Astrocyte (in vitro differentiated cells and primary cell): ENCODE measurements at regions not wholly inside any gene's neighbourhood (a gene's known extent, or its start where the extent isn't known, plus 50 kb on each side); places are given as distances from the start of the nearest gene placed in this dataset.

Experiments used
- DNase-seq: peaks from one replicate; pipeline ENCODE4 v3.0.0-alpha.2; 2010; ENCODE audit warnings: low read depth
- FAIRE-seq: peaks from 2 replicates; lab custom pipeline; 2011; peaks lifted over from hg19 to GRCh38; lab: Jason Lieb, UNC
- H2AFZ ChIP-seq: 2 replicates; pipeline ENCODE4 v1.6.0; 2012; ENCODE audit warnings: low read depth, low read length, inconsistent platforms
- H3K27ac ChIP-seq: 2 replicates; pipeline ENCODE4 v1.5.1; 2011; ENCODE audit warnings: low read depth, low read length, inconsistent platforms
- H3K27me3 ChIP-seq: 2 replicates; pipeline ENCODE4 v1.6.0; 2011; ENCODE audit warnings: low read length, inconsistent platforms; ENCODE audit not compliant: insufficient read depth
- H3K36me3 ChIP-seq: 2 replicates; pipeline ENCODE4 v1.5.1; 2011; ENCODE audit warnings: low read length, inconsistent platforms; ENCODE audit not compliant: insufficient read depth
- H3K4me1 ChIP-seq: 2 replicates; pipeline ENCODE4 v1.5.1; 2011; ENCODE audit warnings: low read length, inconsistent platforms; ENCODE audit not compliant: insufficient read depth
- H3K4me2 ChIP-seq: 2 replicates; pipeline ENCODE4 v1.6.0; 2012; ENCODE audit warnings: low read length, inconsistent platforms
- H3K4me3 ChIP-seq: 2 replicates; pipeline ENCODE4 v1.5.1; 2011; ENCODE audit warnings: low read depth, mild to moderate bottlenecking, low read length, inconsistent platforms; ENCODE audit not compliant: insufficient read depth
- H3K79me2 ChIP-seq: 2 replicates; pipeline ENCODE4 v1.6.0; 2012; ENCODE audit warnings: mild to moderate bottlenecking, low read length, inconsistent platforms; ENCODE audit not compliant: insufficient read depth
- H3K9ac ChIP-seq: 2 replicates; pipeline ENCODE4 v1.6.0; 2012; ENCODE audit warnings: mild to moderate bottlenecking, low read length, inconsistent platforms
- H3K9me3 ChIP-seq: 2 replicates; pipeline ENCODE4 v1.5.1; 2012; ENCODE audit warnings: low read depth, mild to moderate bottlenecking, low read length, inconsistent platforms; ENCODE audit not compliant: insufficient read depth
- H4K20me1 ChIP-seq: 2 replicates; pipeline ENCODE4 v1.6.0; 2012; ENCODE audit warnings: low read length, inconsistent platforms; ENCODE audit not compliant: insufficient read depth
- H3K27ac Mint-ChIP-seq: one replicate; pipeline ENCODE4 v1.8.0; 2021; ENCODE audit warnings: mild to moderate bottlenecking, mixed read lengths; ENCODE audit not compliant: unreplicated experiment
- H3K27me3 Mint-ChIP-seq: one replicate; pipeline ENCODE4 v1.8.0; 2021; ENCODE audit warnings: low read depth, mixed read lengths; ENCODE audit not compliant: unreplicated experiment
- H3K36me3 Mint-ChIP-seq: one replicate; pipeline ENCODE4 v1.8.0; 2021; ENCODE audit warnings: low read depth, mixed read lengths; ENCODE audit not compliant: unreplicated experiment
- H3K4me1 Mint-ChIP-seq: one replicate; pipeline ENCODE4 v1.8.0; 2021; ENCODE audit warnings: low read depth, mixed read lengths; ENCODE audit not compliant: unreplicated experiment
- H3K4me3 Mint-ChIP-seq: one replicate; pipeline ENCODE4 v1.8.0; 2021; ENCODE audit warnings: mild to moderate bottlenecking, moderate library complexity, mixed read lengths; ENCODE audit not compliant: unreplicated experiment
- H3K9me3 Mint-ChIP-seq: one replicate; pipeline ENCODE4 v1.8.0; 2021; ENCODE audit warnings: mild to moderate bottlenecking, mixed read lengths; ENCODE audit not compliant: unreplicated experiment
- CTCF ChIP-seq: IDR thresholded peaks from 2 replicates; pipeline ENCODE4 v1.5.1; 2011; ENCODE audit warnings: low read depth, mild to moderate bottlenecking, inconsistent platforms, low read length, moderate library complexity; ENCODE audit not compliant: insufficient read depth
- EZH2 ChIP-seq: IDR thresholded peaks from 2 replicates; pipeline ENCODE4 v1.6.1; 2012; ENCODE audit warnings: mild to moderate bottlenecking, low read length, inconsistent platforms; ENCODE audit not compliant: insufficient read depth

- FAIRE-seq: no peak
- H3K27me3 Mint-ChIP-seq: no peaks in the 10 kb centered on the region
- no peak overlapping the region for H3K27ac Mint-ChIP-seq
- Histone ChIP-seq H4K20me1 (no peaks in the 10 kb centered on the region), H3K4me3 (no peak overlapping the region), H3K79me2 (no peaks in the 10 kb centered on the region), H3K27ac (no peak overlapping the region), H3K36me3 (no peaks in the 10 kb centered on the region), H3K9me3 (no peaks in the 10 kb centered on the region), H3K4me2 (no peak overlapping the region), H3K4me1 (peaks cover 4% of the 10 kb centered on the region), H3K9ac (no peak overlapping the region), H2AFZ (no peak overlapping the region), H3K27me3 (no peaks in the 10 kb centered on the region)
- no peaks in the 10 kb centered on the region for H3K4me1 Mint-ChIP-seq
- no peak overlapping the region for H3K4me3 Mint-ChIP-seq
- no peaks in the 10 kb centered on the region for H3K36me3 Mint-ChIP-seq
- H3K9me3 Mint-ChIP-seq: no peaks in the 10 kb centered on the region
- DNase-seq: no peak
- no peak for TF ChIP-seq CTCF
- no peak for TF ChIP-seq EZH2
Observed at GRCh38 chr7:79714081-79714480, 260.6 kb upstream of the MAGI2 start.

- Mint-ChIP-seq H3K27me3 (no peaks in the 10 kb centered on the region), H3K4me1 (no peaks in the 10 kb centered on the region), H3K36me3 (no peaks in the 10 kb centered on the region), H3K9me3 (no peaks in the 10 kb centered on the region), H3K27ac (no peak overlapping the region), H3K4me3 (no peak overlapping the region)
- Histone ChIP-seq H4K20me1 (no peaks in the 10 kb centered on the region), H3K79me2 (no peaks in the 10 kb centered on the region), H3K4me1 (peaks cover 4% of the 10 kb centered on the region), H3K9me3 (no peaks in the 10 kb centered on the region), H3K4me3 (no peak overlapping the region), H3K4me2 (no peak overlapping the region), H3K9ac (no peak overlapping the region), H3K27ac (no peak overlapping the region), H3K36me3 (no peaks in the 10 kb centered on the region), H3K27me3 (no peaks in the 10 kb centered on the region), H2AFZ (no peak overlapping the region)
- TF ChIP-seq EZH2 (no peak), CTCF (no peak)
- no peak for FAIRE-seq
- DNase-seq: no peak
Observed at GRCh38 chr7:79713276-79713675, 259.8 kb upstream of the MAGI2 start.

- no peaks in the 10 kb centered on the region for H3K4me1 Mint-ChIP-seq
- no peaks in the 10 kb centered on the region for H3K36me3 Mint-ChIP-seq
- Histone ChIP-seq H3K9me3 (no peaks in the 10 kb centered on the region), H2AFZ (no peak overlapping the region), H3K4me3 (no peak overlapping the region), H3K27ac (no peak overlapping the region), H3K4me2 (no peak overlapping the region), H3K9ac (no peak overlapping the region), H3K79me2 (no peaks in the 10 kb centered on the region), H3K4me1 (peaks cover 4% of the 10 kb centered on the region), H4K20me1 (no peaks in the 10 kb centered on the region), H3K27me3 (no peaks in the 10 kb centered on the region), H3K36me3 (no peaks in the 10 kb centered on the region)
- no peak overlapping the region for H3K27ac Mint-ChIP-seq
- DNase-seq (no peak), FAIRE-seq (no peak)
- no peaks in the 10 kb centered on the region for H3K9me3 Mint-ChIP-seq
- TF ChIP-seq CTCF (no peak), EZH2 (no peak)
- no peak overlapping the region for H3K4me3 Mint-ChIP-seq
- H3K27me3 Mint-ChIP-seq: no peaks in the 10 kb centered on the region
Observed at GRCh38 chr7:79711660-79712059, 258.2 kb upstream of the MAGI2 start.
